NCI-H146 treated with DMSO at 0.1 percent for 48 hours (cell line): ENCODE measurements at regions not wholly inside any gene's neighbourhood (a gene's known extent, or its start where the extent isn't known, plus 50 kb on each side); places are given as distances from the start of the nearest gene placed in this dataset.
A peak's percentile ranks its signal among the peaks of the same experiment; 100 is the strongest.

Experiments
- DNase-seq: peaks from one replicate; lab custom pipeline; 2025; ENCODE audit not compliant: unreplicated experiment; lab: John Stamatoyannopoulos, UW

- DNase-seq = peak; percentile 61
Measured at GRCh38 chr12:17810399-17810798, 279.6 kb downstream of the RERGL start.

- no peak for DNase-seq
Measured at GRCh38 chr12:17809206-17809605, 280.8 kb downstream of the RERGL start.

GRCh38 chr12:17802657-17803641 lies 287.0 kb downstream of the RERGL start:
- no peak for DNase-seq

- no peak for DNase-seq
Measured at GRCh38 chr12:17793854-17794253, 296.1 kb downstream of the RERGL start.

- no peak for DNase-seq
Measured at GRCh38 chr12:17778242-17778641, 311.8 kb downstream of the RERGL start.

GRCh38 chr12:17763366-17763765 lies 326.6 kb downstream of the RERGL start:
- no peak for DNase-seq

- DNase-seq = no peak
Measured at GRCh38 chr12:17759982-17760381, 330.0 kb downstream of the RERGL start.
